Ascending aorta (tissue), 2 donors: ENCODE measurements at regions not wholly inside any gene's neighbourhood (a gene's known extent, or its start where the extent isn't known, plus 50 kb on each side); places are given as distances from the start of the nearest gene placed in this dataset.

Experiments
- DNase-seq, 2 donors: peaks; one replicate each; pipeline ENCODE4 v3.0.0-alpha.2; 2019; ENCODE audit warnings: low spot score in 2 of 2
- H3K27ac ChIP-seq, 2 donors: fragments of 200-600 bp; sonication (generic); one replicate each; pipeline ENCODE4 v1.5.1; 2016 to 2017; ENCODE audit warnings: mild to moderate bottlenecking in 1 of 2
- H3K27me3 ChIP-seq: fragments of 200-600 bp; sonication (generic); one replicate; pipeline ENCODE4 v1.5.1; 2017
- H3K36me3 ChIP-seq, 2 donors: fragments of 200-600 bp; sonication (generic); one replicate each; pipeline ENCODE4 v1.5.1; 2016
- H3K4me1 ChIP-seq, 2 donors: fragments of 200-600 bp; sonication (generic); one replicate each; pipeline ENCODE4 v1.5.1; 2016 to 2017; ENCODE audit warnings: mild to moderate bottlenecking in 1 of 2
- H3K4me3 ChIP-seq, 2 donors: fragments of 200-600 bp; sonication (generic); one replicate each; pipeline ENCODE4 v1.5.1; 2016 to 2017; ENCODE audit warnings: mild to moderate bottlenecking in 1 of 2
- H3K9me3 ChIP-seq, 2 donors: fragments of 200-600 bp; sonication (generic); one replicate each; pipeline ENCODE4 v1.5.1; 2016
- intact Hi-C: fragments of 100-400 bp; cut with DNase I; formaldehyde crosslinking; loops from one replicate; pipeline ENCODE4 v1.15.1; 2023
- TF ChIP-seq, protein P1 (sequence below), 3 experiments: fragments of 200-600 bp in 2 of 3; fragments of 450-650 bp in 1 of 3; sonication (generic) in 2 of 3; IDR thresholded peaks; one replicate each; pipeline ENCODE4 v1.5.1; 2016 to 2019; ENCODE audit warnings: antibody characterized with exemption in 3 of 3, mild to moderate bottlenecking in 1 of 3, moderate library complexity in 1 of 3

DNA sequence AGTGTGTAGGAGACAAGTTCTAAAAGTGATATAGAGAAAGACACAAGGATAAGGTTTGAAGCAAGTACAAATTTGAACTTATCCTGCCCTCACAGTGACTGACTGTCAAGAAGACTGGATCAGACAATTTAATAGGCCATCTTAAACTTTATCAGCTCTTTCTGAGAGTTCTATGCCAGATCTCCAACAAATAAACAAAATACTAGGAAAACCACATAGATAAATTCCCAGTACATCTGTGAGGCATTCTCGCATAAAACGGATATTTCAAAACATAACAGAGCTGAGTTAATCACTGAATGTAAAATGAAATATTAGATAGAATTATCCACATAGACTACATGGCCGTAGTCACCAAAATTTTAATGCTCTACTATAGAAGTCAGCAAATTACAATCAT is 120.9 kb upstream of the LUZP2 start:
- Histone ChIP-seq H3K9me3 (no peaks in the 10 kb centered on the region), H3K4me1 (no peaks in the 10 kb centered on the region), H3K4me3 (no peak overlapping the region), H3K27me3 (no peaks in the 10 kb centered on the region), H3K27ac (no peak overlapping the region), H3K36me3 (no peaks in the 10 kb centered on the region)
- DNase-seq = no peak
- TF ChIP-seq, protein P1, sequence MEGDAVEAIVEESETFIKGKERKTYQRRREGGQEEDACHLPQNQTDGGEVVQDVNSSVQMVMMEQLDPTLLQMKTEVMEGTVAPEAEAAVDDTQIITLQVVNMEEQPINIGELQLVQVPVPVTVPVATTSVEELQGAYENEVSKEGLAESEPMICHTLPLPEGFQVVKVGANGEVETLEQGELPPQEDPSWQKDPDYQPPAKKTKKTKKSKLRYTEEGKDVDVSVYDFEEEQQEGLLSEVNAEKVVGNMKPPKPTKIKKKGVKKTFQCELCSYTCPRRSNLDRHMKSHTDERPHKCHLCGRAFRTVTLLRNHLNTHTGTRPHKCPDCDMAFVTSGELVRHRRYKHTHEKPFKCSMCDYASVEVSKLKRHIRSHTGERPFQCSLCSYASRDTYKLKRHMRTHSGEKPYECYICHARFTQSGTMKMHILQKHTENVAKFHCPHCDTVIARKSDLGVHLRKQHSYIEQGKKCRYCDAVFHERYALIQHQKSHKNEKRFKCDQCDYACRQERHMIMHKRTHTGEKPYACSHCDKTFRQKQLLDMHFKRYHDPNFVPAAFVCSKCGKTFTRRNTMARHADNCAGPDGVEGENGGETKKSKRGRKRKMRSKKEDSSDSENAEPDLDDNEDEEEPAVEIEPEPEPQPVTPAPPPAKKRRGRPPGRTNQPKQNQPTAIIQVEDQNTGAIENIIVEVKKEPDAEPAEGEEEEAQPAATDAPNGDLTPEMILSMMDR (IDR thresholded peaks at IDR 0.05) = no peak
- intact Hi-C loops = no loop called here

DNA sequence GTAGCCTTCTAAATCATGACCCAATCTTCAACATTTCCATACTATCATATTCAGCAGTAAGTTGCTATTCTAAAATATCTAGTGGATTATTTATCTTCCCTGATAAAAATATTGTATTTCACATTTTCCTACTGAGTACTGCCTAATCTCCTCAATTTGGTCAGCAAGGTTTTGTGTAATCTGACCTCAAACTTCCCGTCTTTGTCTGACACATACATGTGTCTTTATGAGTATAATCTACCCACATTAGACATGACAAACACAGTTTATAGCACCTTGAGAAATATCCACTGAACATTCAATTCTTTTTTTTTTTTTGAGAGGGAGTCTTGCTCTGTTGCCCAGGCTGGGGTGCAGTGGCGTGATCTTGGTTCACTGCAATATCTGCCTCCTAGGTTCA is 113.7 kb upstream of the LUZP2 start:
- Histone ChIP-seq H3K4me3 (no peak overlapping the region), H3K9me3 (no peaks in the 10 kb centered on the region), H3K27me3 (no peaks in the 10 kb centered on the region), H3K4me1 (no peaks in the 10 kb centered on the region), H3K36me3 (no peaks in the 10 kb centered on the region), H3K27ac (no peak overlapping the region)
- TF ChIP-seq, protein P1 (IDR thresholded peaks at IDR 0.05) = no peak
- intact Hi-C loops = no loop called here
- DNase-seq = no peak

DNA sequence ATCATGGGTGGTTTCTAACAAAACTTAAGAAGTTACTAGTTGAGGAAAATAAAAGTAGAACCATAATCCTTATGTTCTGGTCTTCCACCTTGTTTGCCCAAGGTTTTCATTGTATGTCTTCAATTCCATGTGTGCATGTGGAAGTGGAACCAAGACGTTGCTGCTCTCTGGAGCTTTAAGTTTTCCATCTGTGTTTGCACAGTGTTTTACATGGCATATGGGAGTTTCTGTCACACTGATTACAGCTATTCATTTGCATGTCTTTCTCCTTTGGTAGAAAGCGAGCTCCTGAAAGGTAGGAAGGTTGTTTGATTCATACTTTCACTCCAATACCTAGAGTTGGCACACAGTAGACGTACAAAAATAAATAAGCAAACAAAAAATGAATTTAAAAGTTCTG is 112.6 kb upstream of the LUZP2 start:
- Histone ChIP-seq H3K27ac (no peak overlapping the region), H3K27me3 (no peaks in the 10 kb centered on the region), H3K9me3 (no peaks in the 10 kb centered on the region), H3K4me1 (no peaks in the 10 kb centered on the region), H3K4me3 (no peak overlapping the region), H3K36me3 (no peaks in the 10 kb centered on the region)
- intact Hi-C loops = no loop called here
- no peak for DNase-seq
- TF ChIP-seq, protein P1 (IDR thresholded peaks at IDR 0.05) = no peak

DNA sequence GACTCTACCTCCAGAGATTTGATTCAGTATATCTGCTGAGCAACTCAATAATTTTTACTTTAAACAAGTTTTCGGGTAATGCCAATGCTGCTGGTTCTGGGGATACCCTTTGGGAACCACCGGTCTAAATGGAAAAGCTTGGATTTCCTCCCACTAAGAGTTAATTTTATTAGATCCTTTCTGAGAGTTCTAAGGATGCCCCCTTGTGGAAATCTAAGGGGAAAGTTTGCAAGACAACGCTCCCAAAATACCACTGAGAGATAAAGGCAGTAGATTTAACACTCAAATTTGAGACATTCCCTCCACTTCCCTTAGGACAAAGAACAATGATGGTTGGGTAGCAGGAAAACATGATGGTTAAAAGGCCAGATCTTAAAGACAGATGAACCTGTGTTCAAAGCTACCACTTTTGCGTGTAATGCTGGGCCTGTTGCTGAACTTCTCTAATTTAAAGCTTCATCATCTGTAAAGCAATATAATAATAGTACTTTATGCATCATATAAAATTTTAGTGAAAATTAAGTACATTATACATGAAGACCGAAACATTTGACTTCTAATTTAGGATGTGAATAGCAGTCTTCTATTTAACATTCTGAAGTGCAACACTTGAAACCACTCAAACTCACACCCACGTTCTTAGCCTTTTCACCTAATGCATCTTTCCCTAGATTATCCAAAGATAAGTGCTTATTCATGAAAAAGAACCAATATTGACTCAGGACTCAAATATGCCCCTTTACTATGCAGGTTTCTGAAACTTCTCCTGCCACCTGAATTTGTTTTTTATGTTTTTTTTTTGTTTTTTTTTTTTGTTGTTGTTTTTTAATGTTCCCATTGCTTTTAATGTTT is 110.1 kb upstream of the LUZP2 start:
- DNase-seq = no peak
- intact Hi-C loops = no loop called here
- H3K36me3 ChIP-seq = no peaks in the 10 kb centered on the region
- no peaks in the 10 kb centered on the region for H3K27me3 ChIP-seq
- TF ChIP-seq, protein P1 (IDR thresholded peaks at IDR 0.05) = peak in 1 of 3 experiments; percentile 16
- no peaks in the 10 kb centered on the region for H3K4me1 ChIP-seq
- no peak overlapping the region for H3K4me3 ChIP-seq
- H3K27ac ChIP-seq = no peak overlapping the region
- H3K9me3 ChIP-seq = no peaks in the 10 kb centered on the region

DNA sequence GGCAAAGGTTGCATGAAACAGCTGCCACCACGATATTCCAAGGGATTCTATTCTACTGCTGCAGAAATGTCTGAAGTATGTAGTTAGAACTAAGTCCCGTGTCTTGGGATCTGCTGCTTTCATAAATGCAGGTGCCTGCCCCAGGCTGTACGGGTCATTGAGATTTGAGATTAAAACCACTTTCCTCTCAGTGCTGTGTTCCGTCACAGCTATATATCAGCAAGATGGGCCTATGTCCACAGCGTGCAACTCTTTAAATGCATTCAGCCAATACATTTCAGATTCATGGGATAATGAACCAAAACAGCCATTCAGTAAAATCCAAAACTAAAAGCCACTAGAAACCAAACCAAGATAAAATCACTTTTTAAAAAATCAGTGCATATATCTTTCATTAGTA is 107.3 kb upstream of the LUZP2 start:
- Histone ChIP-seq H3K4me1 (no peaks in the 10 kb centered on the region), H3K27me3 (no peaks in the 10 kb centered on the region), H3K4me3 (no peak overlapping the region), H3K36me3 (no peaks in the 10 kb centered on the region), H3K27ac (no peak overlapping the region), H3K9me3 (no peaks in the 10 kb centered on the region)
- TF ChIP-seq, protein P1 (IDR thresholded peaks at IDR 0.05) = no peak
- intact Hi-C loops = no loop called here
- DNase-seq = no peak
